DND-41 (cell line): ENCODE measurements at regions not wholly inside any gene's neighbourhood (a gene's known extent, or its start where the extent isn't known, plus 50 kb on each side); places are given as distances from the start of the nearest gene placed in this dataset.

ENCODE experiments used
- CTCF ChIP-seq: IDR thresholded peaks from 2 replicates; pipeline ENCODE4 v1.5.1; 2012; ENCODE audit warnings: borderline replicate concordance, low read length, moderate library complexity, mild to moderate bottlenecking; ENCODE audit not compliant: poor library complexity, severe bottlenecking; ENCODE audit errors: extremely low read depth
- EZH2 ChIP-seq: IDR thresholded peaks from 3 replicates; pipeline ENCODE4 v1.6.1; 2012; ENCODE audit warnings: borderline replicate concordance, low read depth, mild to moderate bottlenecking, moderate library complexity, low read length, inconsistent platforms; ENCODE audit not compliant: severe bottlenecking

GRCh38 chr13:62643007-62643483 lies 1227.4 kb upstream of the PCDH20 start:
- TF ChIP-seq EZH2 (no peak), CTCF (no peak)
